GM19351 (cell line): ENCODE measurements at regions not wholly inside any gene's neighbourhood (a gene's known extent, or its start where the extent isn't known, plus 50 kb on each side); places are given as distances from the start of the nearest gene placed in this dataset.
"Not testable (repeated sequence)": the region's sequence is repeated elsewhere in the genome, so short reads cannot be mapped to it uniquely, and the experiment has no call there.

Experiments used
- ATAC-seq: cut with Tn5 transposase; IDR thresholded peaks from one replicate; pipeline ENCODE4 v1.9.1; 2021; ENCODE audit warnings: mild to moderate bottlenecking, moderate library complexity; ENCODE audit not compliant: unreplicated experiment

DNA sequence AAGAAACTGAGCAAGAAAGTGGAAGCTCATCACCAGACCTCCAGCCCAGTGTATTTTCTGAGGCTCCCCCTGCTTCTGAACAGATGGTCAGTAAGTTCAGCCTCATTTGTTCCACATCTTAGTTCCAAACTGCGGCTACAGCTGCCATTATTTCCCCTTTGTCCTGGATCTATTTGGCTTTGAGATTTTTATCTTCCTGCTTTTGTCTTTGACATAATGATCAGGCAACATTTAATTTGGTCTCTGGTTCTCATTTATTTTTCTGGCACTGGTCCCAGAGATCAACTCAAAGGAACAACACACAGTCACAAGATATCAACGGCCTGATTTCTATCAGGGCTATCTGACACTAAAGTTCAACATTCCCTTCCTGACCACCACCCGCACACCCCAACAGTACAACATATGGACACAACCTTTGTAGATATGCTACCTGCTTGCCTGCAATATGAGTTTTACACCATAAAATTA is 137.5 kb downstream of the FAM76B start:
- no peak for ATAC-seq

DNA sequence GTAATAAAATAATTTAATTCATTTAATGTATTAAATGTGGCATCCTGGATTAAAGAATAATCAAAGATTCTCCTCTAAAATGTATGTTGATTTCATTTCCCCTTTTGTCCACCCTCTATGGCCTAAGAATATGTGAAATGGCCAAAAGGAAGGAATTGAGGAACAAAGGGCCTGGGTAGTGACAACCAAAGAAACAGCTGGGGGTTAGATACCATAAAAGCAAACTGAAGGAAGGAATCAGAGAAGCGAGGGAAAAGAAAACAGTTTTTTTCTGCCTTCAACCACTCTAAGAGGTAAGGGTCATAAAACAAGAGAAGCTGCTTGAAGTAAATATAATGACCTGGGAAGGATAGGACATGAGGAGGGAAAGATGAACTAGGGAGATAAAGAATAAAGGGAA is 139.3 kb downstream of the FAM76B start:
- no peak for ATAC-seq

GRCh38 chr11:95647871-95648270 is 141.7 kb downstream of the FAM76B start:
- ATAC-seq = no peak

- ATAC-seq = no peak
Observed at GRCh38 chr11:95647355-95647754, 142.2 kb downstream of the FAM76B start.

GRCh38 chr11:95641495-95641894 is 148.1 kb downstream of the FAM76B start:
- ATAC-seq = peak; percentile 100

DNA sequence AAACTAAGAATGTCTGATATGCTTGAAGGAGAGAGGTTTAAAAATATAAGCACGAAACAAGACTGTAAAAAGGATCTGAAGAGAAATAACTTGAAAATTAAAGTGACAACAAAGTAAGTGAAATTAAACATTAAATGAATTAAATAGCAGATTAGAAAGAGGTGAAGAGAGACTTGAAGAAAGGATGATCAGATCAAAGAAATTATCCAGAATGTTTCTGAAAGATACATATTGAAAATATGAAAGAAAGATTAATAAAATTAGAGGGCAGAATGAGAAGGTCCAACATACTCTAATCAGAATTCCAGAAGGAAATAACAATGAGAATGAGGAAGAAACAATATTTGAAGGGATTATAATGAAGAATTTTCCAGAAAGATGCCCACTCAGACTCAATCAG is 151.1 kb downstream of the FAM76B start:
- ATAC-seq = no peak

DNA sequence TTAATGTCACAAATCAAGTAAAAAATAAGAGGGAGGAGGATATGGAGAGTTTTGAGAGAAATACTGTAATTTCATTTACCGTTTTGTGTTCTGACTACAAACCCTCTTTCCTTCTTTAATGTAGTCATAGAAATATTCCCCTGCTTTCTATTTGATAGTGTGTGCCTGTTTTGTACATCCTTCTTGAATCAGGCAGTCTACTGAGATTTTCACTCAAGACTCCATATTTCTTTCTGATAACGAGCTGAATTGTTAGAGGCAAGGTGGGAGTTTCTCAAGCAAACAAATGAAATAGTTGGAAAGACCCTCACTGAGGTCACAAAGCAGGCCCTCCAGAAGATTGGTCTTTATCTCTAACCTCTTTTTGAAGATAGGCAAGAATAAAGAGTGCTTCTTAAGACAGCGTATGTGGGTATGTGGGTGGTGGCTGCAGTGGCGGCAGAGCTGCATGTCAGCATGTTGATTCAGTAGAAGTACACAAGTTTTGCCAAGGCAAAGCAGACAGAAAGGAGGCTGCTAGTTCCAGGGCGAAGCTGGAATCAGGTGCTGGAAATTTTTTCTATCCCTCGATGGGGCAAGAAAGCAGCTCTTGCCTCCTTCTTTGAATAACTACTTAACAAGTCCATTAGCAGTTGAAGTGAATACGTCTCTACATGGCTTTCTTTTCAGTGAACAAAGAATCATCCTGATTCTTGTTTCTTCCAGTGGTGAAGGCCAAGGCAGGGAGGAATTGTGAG is 164.2 kb downstream of the FAM76B start:
- ATAC-seq = no peak

GRCh38 chr11:95616256-95616804 is 173.3 kb downstream of the FAM76B start:
- ATAC-seq = no peak

DNA sequence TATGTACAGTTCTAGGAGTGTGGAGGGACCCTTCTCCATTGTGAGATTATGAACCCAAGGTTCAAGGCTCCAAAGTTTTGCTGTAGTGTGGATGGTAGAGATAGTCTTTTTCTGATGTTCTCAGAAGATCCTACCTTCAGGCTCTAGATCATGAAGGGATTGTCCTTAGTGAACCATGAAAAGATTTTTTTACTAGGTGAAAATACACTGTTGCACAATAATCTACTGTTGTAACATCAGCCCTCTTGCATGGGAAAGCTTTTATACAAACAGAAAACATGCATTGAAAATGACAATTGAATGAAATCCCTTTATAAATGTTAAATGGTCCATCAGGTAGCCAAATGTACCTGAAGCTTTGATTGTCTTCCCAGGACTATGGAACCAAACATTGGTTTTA is 177.8 kb downstream of the FAM76B start:
- no peak for ATAC-seq

DNA sequence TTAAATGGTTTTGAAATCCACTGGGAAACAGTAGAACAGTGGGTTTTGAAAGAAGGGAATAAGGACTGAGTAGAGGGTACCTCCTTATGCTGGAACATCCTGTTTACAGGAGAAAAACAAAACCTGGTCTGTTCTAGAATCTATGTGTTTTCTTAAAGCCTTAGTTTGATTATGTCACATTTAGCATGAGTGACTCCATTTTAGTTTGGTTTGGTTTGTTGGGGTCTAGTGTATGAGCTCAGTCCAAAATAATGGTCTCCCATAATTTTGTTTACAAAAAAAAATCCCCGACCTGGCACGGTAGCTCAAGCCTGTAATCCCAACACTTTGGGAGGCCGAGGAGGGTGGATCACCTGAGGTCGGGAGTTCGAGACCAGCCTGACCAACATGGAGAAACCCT is 179.4 kb downstream of the FAM76B start:
- ATAC-seq = not testable (repeated sequence)

DNA sequence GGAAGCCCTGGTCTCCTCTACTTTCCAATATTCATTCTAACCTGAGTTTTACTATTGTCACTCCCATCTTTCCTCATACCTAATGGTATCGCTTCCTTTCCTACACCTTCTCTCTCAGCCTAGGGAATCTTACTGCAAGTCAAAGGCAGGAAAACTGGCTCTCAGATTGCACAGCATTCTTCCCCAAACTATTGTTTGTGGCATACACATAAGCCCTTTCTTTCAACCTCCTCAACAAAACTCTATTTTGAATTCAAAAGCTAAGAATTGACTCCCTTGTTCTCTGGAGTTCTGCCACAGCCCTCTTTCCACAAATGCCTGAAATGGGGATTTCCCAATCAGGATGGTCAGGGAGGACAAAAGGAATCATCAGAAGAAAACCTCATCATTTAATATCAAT is 181.5 kb downstream of the FAM76B start:
- ATAC-seq = no peak

DNA sequence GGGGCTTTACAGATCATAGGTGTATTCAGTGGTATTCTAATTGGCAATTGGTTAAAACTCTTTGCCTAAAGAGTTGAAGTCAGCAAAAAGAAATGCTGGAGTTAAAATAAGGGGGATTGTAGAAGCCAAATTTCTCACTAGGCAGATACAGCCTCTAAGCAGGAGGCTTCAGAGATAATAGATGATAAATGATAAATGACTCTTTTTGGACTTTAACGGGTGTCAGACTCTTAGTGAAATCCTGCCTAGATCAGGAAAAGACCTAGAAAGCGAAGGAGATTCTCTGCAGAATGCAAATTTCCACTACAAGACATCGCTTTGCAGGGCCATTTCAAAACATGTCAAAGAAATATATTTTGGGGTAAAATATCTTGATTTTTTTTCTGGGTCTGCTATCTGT is 182.8 kb downstream of the FAM76B start:
- no peak for ATAC-seq

- peak; percentile 64 for ATAC-seq
Observed at GRCh38 chr11:95605271-95605940, 184.2 kb downstream of the FAM76B start.

DNA sequence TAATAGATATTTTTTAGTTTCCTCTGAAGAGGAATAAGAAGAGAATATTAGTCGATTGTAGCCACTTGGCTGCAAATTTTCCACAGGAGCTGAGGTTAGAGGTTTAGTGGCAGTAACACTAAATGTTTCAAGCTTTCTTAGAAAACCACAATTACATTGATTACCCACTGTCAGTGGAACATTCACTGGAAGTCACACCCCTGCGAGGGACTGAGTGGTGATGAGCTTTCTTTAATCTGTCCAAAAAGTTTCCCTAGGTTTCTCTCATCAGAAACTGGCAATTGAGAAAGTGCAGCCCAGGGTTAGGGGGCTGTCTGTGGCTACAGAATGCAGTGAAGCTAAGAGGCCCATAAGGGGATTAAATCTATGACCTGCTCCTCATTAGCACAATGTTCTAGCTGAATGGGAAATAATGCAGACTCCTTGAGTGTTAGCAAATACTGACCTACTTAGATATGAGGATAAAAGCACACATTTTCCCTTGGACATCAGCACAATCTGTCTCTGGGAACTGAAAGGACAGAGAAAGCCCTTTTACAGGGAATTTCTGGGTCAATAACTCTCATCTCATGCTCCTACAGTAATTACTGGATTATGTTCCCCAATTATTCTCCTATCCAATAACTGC is 189.5 kb downstream of the FAM76B start:
- no peak for ATAC-seq

- ATAC-seq = no peak
Observed at GRCh38 chr11:95595973-95596489, 193.6 kb downstream of the FAM76B start.

DNA sequence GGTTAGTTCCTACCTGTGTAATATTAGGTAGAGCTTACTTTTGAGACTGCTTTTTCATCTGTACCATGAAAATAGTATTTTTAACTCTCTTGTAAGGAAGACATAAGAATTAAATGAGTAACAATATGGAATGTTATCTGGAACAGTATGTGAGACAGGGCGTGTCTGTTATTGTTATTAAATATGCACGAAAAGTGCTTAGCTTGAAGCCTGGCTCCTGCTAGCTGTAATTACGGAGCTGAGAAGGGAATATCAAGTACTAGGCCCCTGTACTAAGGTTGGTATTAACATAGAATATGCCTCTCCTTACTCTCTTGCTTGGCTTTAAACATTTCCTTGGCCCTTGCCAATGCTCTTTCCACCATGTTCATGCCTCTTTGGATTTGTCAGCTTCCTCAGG is 194.0 kb downstream of the FAM76B start:
- ATAC-seq = no peak

GRCh38 chr11:95593111-95593510 is 196.5 kb downstream of the FAM76B start:
- ATAC-seq = no peak

GRCh38 chr11:95592471-95592870 is 197.1 kb downstream of the FAM76B start:
- no peak for ATAC-seq

DNA sequence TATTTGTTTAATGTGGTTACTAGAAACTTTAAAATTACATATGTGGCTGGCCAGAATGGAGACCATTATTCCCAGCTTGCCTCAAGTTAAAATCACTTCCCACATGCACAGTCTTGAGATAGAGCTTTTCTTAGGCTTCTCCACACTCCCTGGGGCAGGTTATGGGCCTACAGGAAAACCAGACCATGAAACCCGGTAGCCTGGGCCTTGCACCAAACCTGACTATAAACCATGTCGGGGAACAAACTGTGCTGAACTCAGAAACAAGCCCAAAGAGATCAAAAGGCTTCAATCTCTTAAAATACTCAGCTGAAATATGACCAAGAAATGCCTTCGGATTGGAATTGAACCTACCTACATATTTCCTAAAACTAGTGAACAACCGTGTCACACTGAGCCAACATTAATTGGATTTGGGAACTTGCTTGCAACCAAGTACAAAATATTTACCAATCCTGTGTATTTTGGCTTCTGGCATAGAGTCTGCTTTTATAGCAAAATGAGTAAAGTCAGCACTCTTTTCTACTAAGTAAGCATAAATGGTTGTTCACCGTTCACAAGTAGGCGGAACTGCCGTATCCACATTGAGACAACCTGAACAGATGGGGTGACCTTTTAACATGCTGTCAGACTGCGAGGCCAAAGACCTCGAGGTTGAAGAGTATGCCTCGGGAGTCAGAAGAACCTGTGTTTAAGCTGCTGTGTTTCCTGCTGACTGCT is 199.5 kb downstream of the FAM76B start:
- ATAC-seq = no peak

- ATAC-seq = no peak
Observed at GRCh38 chr11:95588821-95589220, 200.8 kb downstream of the FAM76B start.

- no peak for ATAC-seq
Observed at GRCh38 chr11:95586661-95587060, 202.9 kb downstream of the FAM76B start.
